NCI-H1930 (cell line): ENCODE measurements at regions not wholly inside any gene's neighbourhood (a gene's known extent, or its start where the extent isn't known, plus 50 kb on each side); places are given as distances from the start of the nearest gene placed in this dataset.

Experiments
- DNase-seq, 2 experiments: peaks; one replicate each; lab custom pipeline; 2025; lab: John Stamatoyannopoulos, UW

DNA sequence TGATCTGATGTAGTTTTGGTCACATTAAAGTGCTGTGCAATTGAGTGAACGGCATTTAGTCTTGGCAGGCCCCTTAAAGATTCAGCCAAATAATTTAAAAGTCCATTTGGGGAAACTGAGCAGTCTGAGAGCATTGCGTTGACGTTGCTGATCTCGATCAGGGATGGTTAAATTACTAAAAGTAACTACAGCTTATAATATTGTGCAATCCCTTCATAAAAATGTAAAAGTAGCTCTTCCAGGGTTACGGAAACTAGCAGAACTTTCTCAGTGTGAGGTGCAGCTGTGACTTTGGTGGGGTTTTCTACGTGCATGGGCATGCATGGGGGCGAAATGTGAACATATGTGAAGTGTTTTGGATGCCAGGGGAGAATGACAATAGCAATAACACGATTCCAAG is 184.5 kb upstream of the RNF32 start:
- DNase-seq: no peak

DNA sequence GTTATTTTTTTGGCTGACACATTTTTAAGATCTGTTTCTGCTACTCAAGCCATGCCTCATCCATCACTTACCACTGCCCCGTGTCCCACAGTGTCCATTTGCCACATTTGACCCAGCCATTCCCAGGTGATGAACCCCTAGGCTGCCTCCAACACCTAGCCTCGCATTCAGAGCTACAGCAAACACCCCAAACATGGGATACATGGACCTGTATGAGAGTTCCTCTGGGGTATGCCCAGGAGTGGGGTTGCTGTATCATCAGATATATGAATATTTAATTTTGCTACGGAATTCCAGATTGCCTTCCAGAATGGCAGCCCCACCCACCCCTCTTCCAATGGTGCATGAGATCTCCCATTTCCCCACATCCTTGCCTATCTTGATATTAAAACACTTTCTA is 190.1 kb upstream of the RNF32 start:
- DNase-seq: no peak

- no peak for DNase-seq
Observed at GRCh38 chr7:156448918-156449317, 191.7 kb upstream of the RNF32 start.

DNA sequence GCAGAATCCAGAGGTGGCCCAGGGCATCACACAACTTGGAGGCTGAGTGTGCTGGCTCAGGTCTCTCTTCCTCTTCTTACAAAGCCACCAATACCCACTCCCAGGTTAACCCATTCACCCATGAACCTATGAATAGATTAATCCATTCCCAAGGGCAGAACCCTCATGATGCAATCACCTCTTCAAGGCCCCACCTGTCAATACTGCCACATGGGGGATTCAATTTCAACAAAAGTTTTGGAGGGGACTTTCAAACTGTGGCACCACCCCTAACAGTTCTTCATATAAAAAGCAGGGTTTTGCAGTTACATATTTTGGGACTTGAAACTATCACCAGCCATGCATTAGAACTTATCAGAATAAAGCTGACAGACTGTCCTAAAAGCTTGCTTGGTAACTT is 193.6 kb upstream of the RNF32 start:
- DNase-seq: no peak

DNA sequence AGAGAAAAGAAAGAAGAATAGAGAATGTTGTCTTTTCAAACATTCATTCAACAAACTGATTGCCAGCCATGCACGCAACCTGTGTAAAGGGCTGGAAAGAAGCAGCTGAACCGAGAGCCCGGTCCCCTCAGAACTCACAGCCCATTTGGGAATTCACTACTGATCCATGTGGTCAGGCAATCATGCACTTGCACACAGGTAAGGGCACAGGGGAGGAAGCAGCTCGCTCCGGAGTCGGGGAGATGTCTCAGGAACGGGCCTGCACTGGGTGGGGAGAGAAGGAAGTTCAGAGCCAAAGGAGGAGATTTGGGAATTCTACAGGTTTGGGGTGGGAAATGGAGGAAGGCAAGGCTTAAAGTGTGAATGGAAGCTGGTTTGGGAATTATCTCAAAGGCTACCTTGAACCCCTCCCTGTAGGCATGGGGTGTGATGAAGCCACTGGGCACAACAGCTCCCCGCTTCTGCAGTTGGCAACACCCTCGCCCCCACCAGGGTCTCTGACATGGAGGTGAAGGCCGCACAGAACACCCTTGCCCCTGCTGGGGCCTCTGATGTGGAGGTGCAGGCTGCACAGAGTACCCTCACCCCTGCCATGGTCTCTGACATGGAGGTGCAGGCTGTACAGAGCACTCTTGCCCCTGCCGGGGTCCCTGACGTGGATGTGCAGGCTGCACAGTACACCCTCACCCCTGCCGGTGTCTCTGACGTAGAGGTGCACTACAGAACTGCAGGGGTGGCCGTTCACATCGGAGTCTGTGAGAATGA is 194.4 kb upstream of the RNF32 start:
- no peak for DNase-seq

DNA sequence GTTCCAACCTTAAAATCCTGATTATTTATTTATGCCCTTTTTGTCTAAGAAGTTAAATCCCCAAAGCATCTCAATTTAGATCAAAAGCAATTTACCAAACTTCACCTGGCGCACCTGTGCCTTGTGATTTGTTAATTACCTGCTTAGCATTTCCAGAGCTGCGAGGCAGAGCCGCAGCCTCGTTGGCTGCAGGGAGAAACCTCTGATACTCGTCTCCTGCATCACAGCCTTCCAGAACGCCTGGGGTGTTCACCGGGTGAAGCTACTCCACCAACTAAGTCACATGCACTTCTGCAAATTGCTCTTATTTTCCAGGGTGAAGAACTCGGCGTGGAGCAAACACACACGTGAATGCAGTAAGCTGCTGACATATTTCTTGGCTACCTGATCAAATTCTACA is 198.1 kb upstream of the RNF32 start:
- no peak for DNase-seq

DNA sequence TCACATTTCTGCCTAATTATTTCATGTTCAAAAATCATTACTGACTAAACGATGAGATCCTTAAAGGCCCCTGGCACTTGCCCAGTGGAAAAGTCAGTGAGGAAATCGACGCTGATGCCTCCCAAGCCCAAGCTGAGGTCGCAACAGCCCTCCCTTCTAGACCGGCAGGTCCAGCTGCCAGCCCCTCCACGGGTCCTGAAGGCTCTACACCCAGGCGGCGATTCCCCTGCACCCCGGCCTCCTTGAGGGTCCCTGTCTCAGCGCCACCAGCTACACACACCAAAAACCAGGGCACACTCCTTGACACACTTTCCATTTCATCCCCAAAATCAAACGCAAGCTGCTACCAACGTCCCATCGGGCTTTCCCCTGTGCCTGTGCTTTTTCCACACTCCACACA is 200.1 kb upstream of the RNF32 start:
- no peak for DNase-seq

GRCh38 chr7:156438011-156438410 is 202.6 kb upstream of the RNF32 start:
- DNase-seq: no peak

DNA sequence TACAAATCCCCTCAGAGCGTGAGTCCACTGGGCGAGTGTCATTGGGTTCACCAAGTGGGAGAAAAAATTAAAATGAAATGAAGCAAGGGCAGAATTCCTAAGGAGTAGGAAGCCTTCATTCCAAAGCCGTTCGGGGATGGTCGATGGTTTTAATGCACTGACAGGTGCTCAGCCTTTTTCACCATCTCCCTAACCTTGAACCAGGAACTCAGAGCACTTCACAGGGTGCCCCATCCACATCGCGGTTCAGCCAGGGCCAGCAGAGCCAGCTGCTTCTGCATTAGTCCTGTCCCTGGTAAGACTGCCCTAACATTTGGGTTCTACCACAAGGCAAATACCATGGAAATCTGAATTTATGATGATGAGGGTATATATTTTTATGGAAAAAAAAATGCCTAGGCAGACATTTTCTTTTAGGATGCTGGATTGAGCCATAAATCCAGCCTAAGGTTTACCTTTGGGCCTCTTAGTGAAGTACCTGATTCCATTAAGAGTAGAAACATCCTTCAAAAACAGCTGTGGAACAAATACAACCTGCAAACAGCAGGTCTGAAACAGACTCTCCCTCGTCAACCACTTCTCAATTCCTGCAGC is 203.5 kb upstream of the RNF32 start:
- DNase-seq: no peak

GRCh38 chr7:156435486-156436231 is 204.9 kb upstream of the RNF32 start:
- DNase-seq: no peak

- no peak for DNase-seq
Observed at GRCh38 chr7:156434706-156435105, 205.9 kb upstream of the RNF32 start.

GRCh38 chr7:156432018-156432417 is 208.6 kb upstream of the RNF32 start:
- DNase-seq: no peak

- DNase-seq: no peak
Observed at GRCh38 chr7:156430109-156430508, 210.5 kb upstream of the RNF32 start.

- DNase-seq: no peak
Observed at GRCh38 chr7:156429514-156429913, 211.1 kb upstream of the RNF32 start.

- no peak for DNase-seq
Observed at GRCh38 chr7:156423876-156424275, 216.7 kb upstream of the RNF32 start.

GRCh38 chr7:156420496-156420895 is 220.1 kb upstream of the RNF32 start:
- DNase-seq: no peak

DNA sequence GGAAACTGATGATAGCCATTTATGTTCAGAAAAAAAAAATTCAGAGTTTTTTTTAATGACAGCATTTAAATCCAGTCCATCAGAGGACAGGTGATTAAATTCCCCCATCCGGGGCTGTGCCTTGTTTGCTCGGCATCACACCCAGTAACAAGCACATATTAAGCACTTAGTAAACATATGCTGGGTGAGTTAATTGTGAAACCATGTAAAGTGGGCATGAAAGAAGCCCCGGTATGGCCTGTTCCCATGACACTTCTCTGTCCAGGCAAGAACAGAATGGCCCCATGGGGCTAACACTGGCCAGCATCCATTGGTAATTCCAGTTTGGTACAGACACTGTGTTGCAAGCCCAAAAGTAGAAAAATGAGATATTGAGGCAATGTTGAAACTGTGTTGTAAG is 220.8 kb upstream of the RNF32 start:
- DNase-seq: no peak

DNA sequence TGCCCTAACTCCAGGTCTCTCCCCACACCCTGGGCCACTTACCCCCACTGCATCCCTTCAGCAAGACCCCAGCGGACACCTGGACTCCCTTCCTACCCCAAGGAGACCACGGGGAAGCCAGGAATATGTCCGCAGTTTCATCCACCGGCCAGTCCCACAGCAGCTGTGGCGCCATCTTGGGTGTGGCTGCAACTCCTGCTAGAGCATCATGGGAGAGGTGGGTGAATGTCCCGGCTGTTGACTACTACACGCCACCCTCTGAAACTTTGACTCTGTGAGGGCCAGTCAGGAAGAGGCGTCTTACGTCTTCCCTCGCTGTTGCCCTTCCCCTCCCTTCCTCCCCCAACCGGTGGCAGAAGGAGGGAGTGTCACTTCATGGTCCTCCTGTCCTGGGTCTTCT is 238.3 kb upstream of the RNF32 start:
- no peak for DNase-seq

GRCh38 chr7:156401617-156402016 is 239.0 kb upstream of the RNF32 start:
- DNase-seq: no peak

- no peak for DNase-seq
Observed at GRCh38 chr7:156400046-156400445, 240.5 kb upstream of the RNF32 start.

- DNase-seq: no peak
Observed at GRCh38 chr7:156397249-156397648, 243.3 kb upstream of the RNF32 start.

DNA sequence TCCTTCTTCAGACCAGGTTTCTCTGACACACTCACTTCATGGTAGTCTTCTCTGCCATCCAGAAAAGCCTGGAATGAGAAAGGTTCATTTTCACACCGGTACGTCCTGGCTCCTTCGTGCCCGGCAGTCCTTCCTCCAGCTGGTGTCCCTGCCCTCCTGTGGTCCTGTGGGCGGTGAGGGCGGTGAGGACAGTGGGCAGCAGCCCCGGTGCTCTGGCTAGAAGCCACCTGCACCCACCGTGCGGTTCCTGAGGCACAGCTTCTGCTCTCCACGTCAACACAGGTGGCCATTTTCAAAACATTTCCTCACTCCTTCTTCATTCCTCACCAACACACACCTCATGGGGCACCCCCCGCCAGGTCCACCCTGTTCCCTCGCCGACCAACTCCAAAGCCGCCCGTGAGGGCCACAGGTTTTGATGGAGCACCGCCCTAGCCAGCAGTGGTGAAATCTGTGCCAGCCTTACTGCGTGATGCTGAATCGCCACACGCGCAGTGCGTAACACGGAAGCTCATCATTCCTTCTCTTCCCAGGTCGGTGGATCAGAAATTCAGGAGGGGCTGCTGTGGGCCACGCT is 251.4 kb upstream of the RNF32 start:
- DNase-seq: no peak

DNA sequence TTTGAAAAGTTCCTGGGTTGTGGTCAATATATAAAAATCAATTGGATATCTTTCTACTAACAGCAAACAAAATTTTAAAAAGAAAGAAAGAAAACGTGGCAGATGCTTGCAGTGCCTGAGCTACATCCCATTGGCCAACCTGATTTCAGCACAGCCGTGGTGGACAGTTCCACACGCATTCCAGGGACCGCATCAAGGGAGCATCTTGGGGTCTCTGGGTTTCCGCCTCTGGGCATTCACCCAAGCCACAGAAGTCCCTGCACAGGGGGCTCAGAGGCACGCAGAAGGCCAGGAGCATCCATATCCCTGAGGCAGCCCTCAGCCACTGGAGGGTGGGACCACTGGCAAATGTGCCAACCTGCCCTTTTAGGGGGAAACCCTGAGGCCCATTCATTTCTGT is 254.5 kb upstream of the RNF32 start:
- no peak for DNase-seq
